H1 (cell line): ENCODE measurements at regions not wholly inside any gene's neighbourhood (a gene's known extent, or its start where the extent isn't known, plus 50 kb on each side); places are given as distances from the start of the nearest gene placed in this dataset.
A peak's percentile ranks its signal among the peaks of the same experiment; 100 is the strongest.

Experiments
- CTCF ChIA-PET: fragments of 300-600 bp; sonication (Branson Sonifier 250); formaldehyde crosslinking; loops from one replicate; lab custom pipeline; 2021; ENCODE audit not compliant: partially characterized antibody; lab: Charles Lee
- POLR2A ChIA-PET: fragments of 300-600 bp; sonication (Branson Sonifier 250); formaldehyde crosslinking; loops from one replicate; lab custom pipeline; 2021; ENCODE audit warnings: inconsistent platforms; ENCODE audit not compliant: partially characterized antibody; lab: Charles Lee
- DNase-seq, 2 experiments: peaks; one replicate each; pipeline versions ENCODE4 v3.0.0 to v3.0.0-alpha.2; 2010 to 2022; ENCODE audit warnings: low spot score in 2 of 2, low read depth in 1 of 2, mixed read lengths in 1 of 2
- FAIRE-seq: peaks from 2 replicates; lab custom pipeline; 2011; peaks lifted over from hg19 to GRCh38; lab: Jason Lieb, UNC
- H2AFZ ChIP-seq: 2 replicates; pipeline ENCODE4 v1.8.1; 2012; ENCODE audit warnings: low read length, inconsistent platforms
- H2AK5ac ChIP-seq: 2 replicates; pipeline ENCODE4 v1.6.1; 2013; ENCODE audit warnings: low read depth, low read length
- H2BK120ac ChIP-seq: replicated peaks from 2 replicates; pipeline ENCODE3; 2013; ENCODE audit warnings: low read depth, low read length, inconsistent platforms
- H2BK12ac ChIP-seq: 2 replicates; pipeline ENCODE4 v1.6.1; 2013; ENCODE audit warnings: low read depth, low read length
- H2BK15ac ChIP-seq: 2 replicates; pipeline ENCODE4 v1.6.1; 2013; ENCODE audit warnings: low read length
- H2BK20ac ChIP-seq: 2 replicates; pipeline ENCODE4 v1.6.1; 2013; ENCODE audit warnings: low read length
- H2BK5ac ChIP-seq: 2 replicates; pipeline ENCODE4 v1.6.1; 2013; ENCODE audit warnings: low read depth, low read length
- H3K14ac ChIP-seq: 2 replicates; pipeline ENCODE4 v1.6.1; 2013; ENCODE audit warnings: inconsistent platforms; ENCODE audit not compliant: insufficient read length
- H3K18ac ChIP-seq: 2 replicates; pipeline ENCODE4 v1.6.1; 2013; ENCODE audit warnings: low read length; ENCODE audit errors: extremely low read depth
- H3K23ac ChIP-seq: 2 replicates; pipeline ENCODE4 v1.6.1; 2013; ENCODE audit warnings: inconsistent platforms; ENCODE audit not compliant: insufficient read length
- H3K23me2 ChIP-seq: 2 replicates; pipeline ENCODE4 v1.6.1; 2013; ENCODE audit warnings: low read depth, low read length
- H3K27ac ChIP-seq: 2 replicates; pipeline ENCODE4 v1.6.1; 2011; ENCODE audit warnings: low read depth, low read length, inconsistent platforms
- H3K27me3 ChIP-seq, 4 experiments: replicated peaks in 1 of 4; 1 replicate in 1 of 4; 2 replicates in 3 of 4; pipeline versions ENCODE4 v1.6.1 to v1.8.1; 2011 to 2013; ENCODE audit warnings: low read length in 3 of 4, mild to moderate bottlenecking in 3 of 4, inconsistent platforms in 2 of 4, mixed read lengths in 2 of 4, moderate library complexity in 1 of 4; ENCODE audit not compliant: control insufficient read depth in 3 of 4, insufficient read depth in 3 of 4; ENCODE audit errors: extremely low read depth in 1 of 4
- H3K36me3 ChIP-seq, 4 experiments: 2 replicates each; pipeline versions ENCODE4 v1.6.1 to v1.8.1; 2011 to 2013; ENCODE audit warnings: mild to moderate bottlenecking in 4 of 4, low read length in 3 of 4, moderate library complexity in 2 of 4, control low read depth in 1 of 4, inconsistent platforms in 1 of 4; ENCODE audit not compliant: insufficient read depth in 4 of 4, control insufficient read depth in 2 of 4
- H3K4ac ChIP-seq: replicated peaks from 2 replicates; pipeline ENCODE3; 2013; ENCODE audit warnings: low read length, low read depth, mixed read lengths, inconsistent platforms; ENCODE audit not compliant: insufficient read length
- H3K4me1 ChIP-seq, 4 experiments: replicated peaks in 1 of 4; 1 replicate in 1 of 4; 2 replicates in 3 of 4; pipeline versions ENCODE4 v1.6.1 to v1.8.1; 2011 to 2013; ENCODE audit warnings: low read length in 3 of 4, inconsistent platforms in 2 of 4, mixed read lengths in 1 of 4; ENCODE audit not compliant: insufficient read depth in 4 of 4, control insufficient read depth in 3 of 4
- H3K4me2 ChIP-seq, 2 experiments: 2 replicates each; pipeline versions ENCODE4 v1.6.1 to v1.8.1; 2011 to 2013; ENCODE audit warnings: low read depth in 2 of 2, low read length in 2 of 2, control low read depth in 1 of 2, inconsistent platforms in 1 of 2, mild to moderate bottlenecking in 1 of 2; ENCODE audit not compliant: insufficient read depth in 1 of 2
- H3K4me3 ChIP-seq, 4 experiments: fragments of 200-600, 300-600 bp in 1 of 4; sonication (generic), shearing (Covaris generic), sonication (Bioruptor Twin) in 1 of 4; 2 replicates each; pipeline versions ENCODE4 v1.5.1 to v1.8.1; 2011 to 2016; ENCODE audit warnings: low read length in 4 of 4, low read depth in 3 of 4, control low read depth in 2 of 4, inconsistent platforms in 2 of 4, mild to moderate bottlenecking in 2 of 4, mixed read lengths in 1 of 4, moderate library complexity in 1 of 4; ENCODE audit not compliant: insufficient read depth in 2 of 4; ENCODE audit errors: extremely low read depth in 1 of 4
- H3K56ac ChIP-seq: replicated peaks from 2 replicates; pipeline ENCODE3; 2013; ENCODE audit warnings: low read depth, mild to moderate bottlenecking, mixed read lengths, low read length, inconsistent platforms; ENCODE audit not compliant: insufficient read length
- H3K79me1 ChIP-seq: 2 replicates; pipeline ENCODE4 v1.6.1; 2013; ENCODE audit warnings: low read depth, low read length, control low read depth
- H3K79me2 ChIP-seq, 2 experiments: 2 replicates each; pipeline versions ENCODE4 v1.6.1 to v1.8.1; 2012 to 2013; ENCODE audit warnings: low read length in 2 of 2, mild to moderate bottlenecking in 2 of 2, inconsistent platforms in 1 of 2; ENCODE audit not compliant: insufficient read depth in 2 of 2, control insufficient read depth in 1 of 2
- H3K9ac ChIP-seq, 4 experiments: replicated peaks in 1 of 4; 1 replicate in 1 of 4; 2 replicates in 3 of 4; pipeline versions ENCODE4 v1.6.1 to v1.8.1; 2011 to 2013; ENCODE audit warnings: low read depth in 3 of 4, low read length in 3 of 4, control low read depth in 2 of 4, mild to moderate bottlenecking in 2 of 4, moderate library complexity in 2 of 4, inconsistent platforms in 1 of 4; ENCODE audit errors: extremely low read depth in 1 of 4
- H3K9me3 ChIP-seq, 2 experiments: 2 replicates each; pipeline versions ENCODE4 v1.6.1 to v1.8.1; 2012 to 2013; ENCODE audit warnings: mild to moderate bottlenecking in 2 of 2, moderate library complexity in 2 of 2, control low read depth in 1 of 2, inconsistent platforms in 1 of 2, low read depth in 1 of 2, low read length in 1 of 2, mixed read lengths in 1 of 2; ENCODE audit not compliant: insufficient read depth in 2 of 2
- H4K20me1 ChIP-seq, 2 experiments: replicated peaks in 1 of 2; 2 replicates each; pipeline versions ENCODE3 to v1.8.1; 2011 to 2013; ENCODE audit warnings: inconsistent platforms in 2 of 2, low read length in 2 of 2, mild to moderate bottlenecking in 1 of 2; ENCODE audit not compliant: insufficient read depth in 2 of 2, control insufficient read depth in 1 of 2
- H4K5ac ChIP-seq: 2 replicates; pipeline ENCODE4 v1.6.1; 2013; ENCODE audit warnings: low read length, low read depth, mixed read lengths, inconsistent platforms; ENCODE audit not compliant: insufficient read length
- H4K8ac ChIP-seq: 2 replicates; pipeline ENCODE4 v1.8.0; 2013; ENCODE audit warnings: mild to moderate bottlenecking, moderate library complexity, low read length, inconsistent platforms; ENCODE audit not compliant: insufficient read depth; ENCODE audit errors: extremely low read depth
- H4K91ac ChIP-seq: replicated peaks from 2 replicates; pipeline ENCODE3; 2013; ENCODE audit warnings: low read length, mixed read lengths, inconsistent platforms; ENCODE audit not compliant: insufficient read length
- ATF2 ChIP-seq: IDR thresholded peaks from 2 replicates; pipeline ENCODE4 v1.6.1; 2012; ENCODE audit warnings: low read length, inconsistent platforms
- CEBPB ChIP-seq: IDR thresholded peaks from 2 replicates; pipeline ENCODE4 v1.6.1; 2012; ENCODE audit warnings: low read depth, low read length
- CHD2 ChIP-seq: IDR thresholded peaks from 2 replicates; pipeline ENCODE4 v1.6.1; 2012; ENCODE audit warnings: low read length, improper control_type of control experiment
- E2F6 ChIP-seq: IDR thresholded peaks from 2 replicates; pipeline ENCODE4 v1.6.1; 2012; ENCODE audit warnings: inconsistent platforms
- HDAC6 ChIP-seq: IDR thresholded peaks from one replicate; pipeline ENCODE4 v1.7.1; 2012; ENCODE audit warnings: low read depth, mild to moderate bottlenecking, inconsistent platforms, low read length, moderate library complexity
- JUN ChIP-seq: IDR thresholded peaks from 2 replicates; pipeline ENCODE4 v1.6.1; 2011; ENCODE audit warnings: low read depth, mild to moderate bottlenecking, improper control_type of control experiment, low read length
- POLR2A ChIP-seq, 2 experiments: IDR thresholded peaks; 1 replicate in 1 of 2; 2 replicates in 1 of 2; pipeline ENCODE4 v1.6.1; 2011; ENCODE audit warnings: low read depth in 2 of 2, low read length in 2 of 2, mild to moderate bottlenecking in 2 of 2; ENCODE audit errors: control extremely low read depth in 1 of 2
- RBBP5 ChIP-seq: IDR thresholded peaks from 2 replicates; pipeline ENCODE4 v1.7.1; 2012; ENCODE audit warnings: low read depth, mild to moderate bottlenecking, inconsistent platforms, low read length, moderate library complexity, borderline replicate concordance
- RFX5 ChIP-seq: IDR thresholded peaks from 2 replicates; pipeline ENCODE4 v1.6.1; 2011; ENCODE audit warnings: low read depth, low read length, improper control_type of control experiment, borderline replicate concordance
- SP4 ChIP-seq: IDR thresholded peaks from 2 replicates; pipeline ENCODE4 v1.6.1; 2012; ENCODE audit warnings: low read length, inconsistent platforms
- SRF ChIP-seq: IDR thresholded peaks from 2 replicates; pipeline ENCODE4 v1.6.1; 2011; ENCODE audit warnings: mild to moderate bottlenecking, low read depth, low read length, moderate library complexity
- TBP ChIP-seq: IDR thresholded peaks from 2 replicates; pipeline ENCODE4 v1.6.1; 2011; ENCODE audit warnings: low read depth, low read length, improper control_type of control experiment
- TEAD4 ChIP-seq: IDR thresholded peaks from 2 replicates; pipeline ENCODE4 v1.6.1; 2012; ENCODE audit warnings: low read depth, low read length, inconsistent platforms, mixed read lengths
- YY1 ChIP-seq: IDR thresholded peaks from 2 replicates; pipeline ENCODE4 v1.6.1; 2011; ENCODE audit warnings: low read depth, mild to moderate bottlenecking, low read length
- WGBS, 2 experiments: shearing (Covaris generic) in 1 of 2; methylation state at CpG; one replicate each; pipeline versions ENCODE4 v1.1.6 to v1.1.7; 2013 to 2015; ENCODE audit warnings: low lambda C conversion rate in 2 of 2, mixed read lengths in 2 of 2, inconsistent platforms in 1 of 2, low coverage in 1 of 2, missing lambda C conversion rate in 1 of 2; ENCODE audit not compliant: insufficient replicate concordance in 2 of 2, insufficient coverage in 1 of 2, insufficient read length in 1 of 2; ENCODE audit errors: extremely low coverage in 1 of 2, missing lambda C conversion rate in 1 of 2; 5-methylcytosine and 5-hydroxymethylcytosine counted together

- POLR2A ChIA-PET: no interaction called here
- no peak overlapping the region for H2AK5ac ChIP-seq
- TF ChIP-seq CEBPB (no peak), SRF (no peak), ATF2 (no peak), CHD2 (no peak), POLR2A (IDR thresholded peaks at IDR 0.05; ENCODE audit: control extremely low read depth in 1 of 2, low read depth in 2 of 2, low read length in 2 of 2) (no peak), E2F6 (no peak), TBP (no peak), RBBP5 (no peak), SP4 (no peak), HDAC6 (no peak), YY1 (no peak), RFX5 (no peak), JUN (no peak), TEAD4 (no peak)
These were observed 53.3 kb upstream of the RNF7 start for GRCh38 chr3:141684758-141685157.

More at GRCh38 chr3:141684758-141685157, 53.3 kb upstream of the RNF7 start:
- CTCF ChIA-PET: interaction anchor here (0.8 kb wide), 1 partner anchor 38 kb away, joined by 3 read pairs; no protein-coding TSS in a partner anchor
- H3K27ac ChIP-seq: no peak overlapping the region
- H3K23me2 ChIP-seq: no peaks in the 10 kb centered on the region
- H3K79me2 ChIP-seq: no peaks in the 10 kb centered on the region
- H3K23ac ChIP-seq: no peak overlapping the region
- H3K18ac ChIP-seq: no peak overlapping the region
- no peak overlapping the region for H2BK20ac ChIP-seq
- H3K36me3 ChIP-seq: no peaks in the 10 kb centered on the region
- no peak overlapping the region for H3K4ac ChIP-seq
- H2BK5ac ChIP-seq: no peak overlapping the region; the same call in 1 of the 2 replicates
- DNase-seq (no peak), FAIRE-seq (no peak)
- H3K79me1 ChIP-seq: no peaks in the 10 kb centered on the region
- no peak overlapping the region for H3K9ac ChIP-seq
- no peaks in the 10 kb centered on the region for H3K27me3 ChIP-seq
- no peaks in the 10 kb centered on the region for H3K9me3 ChIP-seq
- no peak overlapping the region for H3K4me2 ChIP-seq
- H4K20me1 ChIP-seq: no peaks in the 10 kb centered on the region
- 0 out of 2 replicates have a peak overlapping the region, but pooled peaks have one; percentile 39 for H4K8ac ChIP-seq
- H4K5ac ChIP-seq: no peak overlapping the region
- WGBS, 2 experiments: 83% methylated on average over 1 of the region's 1 CpG; no CpG with 5 or more reads in 1 of the 2 experiments
- H2BK12ac ChIP-seq: no peak overlapping the region; the same call in 1 of the 2 replicates
- no peak overlapping the region for H3K56ac ChIP-seq
- H3K14ac ChIP-seq: no peak overlapping the region
- H2BK15ac ChIP-seq: no peak overlapping the region
- H3K4me3 ChIP-seq: no peak overlapping the region
- H2BK120ac ChIP-seq: no peak overlapping the region
- no peak overlapping the region for H4K91ac ChIP-seq
- H2AFZ ChIP-seq: no peak overlapping the region
- H3K4me1 ChIP-seq: peaks cover 0 to 6% (median 4%) of the 10 kb centered on the region in 4 experiments; a peak in 2 of 7 replicates
